PC-9 (cell line): ENCODE measurements at regions not wholly inside any gene's neighbourhood (a gene's known extent, or its start where the extent isn't known, plus 50 kb on each side); places are given as distances from the start of the nearest gene placed in this dataset.

Experiments used
- BruUV-seq: library from RNA; stranded (reverse); fragments of 400-500 nt; replicated peaks from 2 replicates; lab custom pipeline; 2021; lab: Mats Ljungman, UMichigan
- CTCF ChIA-PET: fragments of 300-600 bp; sonication (Branson Sonifier 250); formaldehyde crosslinking; loops from one replicate; lab custom pipeline; 2022; ENCODE audit warnings: antibody characterized with exemption; lab: Charles Lee
- POLR2A ChIA-PET: fragments of 300-600 bp; sonication (Branson Sonifier 250); formaldehyde crosslinking; loops from one replicate; lab custom pipeline; 2022; ENCODE audit warnings: antibody characterized with exemption; ENCODE audit not compliant: unreplicated experiment; lab: Charles Lee
- DNase-seq, 2 experiments: peaks; one replicate each; pipeline versions ENCODE4 v3.0.0 to v3.0.0-alpha.2; 2015 to 2022; ENCODE audit warnings: mixed read lengths in 1 of 2
- H2AFZ ChIP-seq: fragments of 200-600 bp; sonication (generic); 2 replicates; pipeline ENCODE4 v1.8.1; 2017; ENCODE audit warnings: antibody characterized with exemption
- H3F3A ChIP-seq: fragments of 200-600 bp; sonication (generic); 2 replicates; pipeline ENCODE4 v1.8.1; 2017; ENCODE audit warnings: antibody characterized with exemption, mild to moderate bottlenecking, low read depth; ENCODE audit not compliant: insufficient read depth
- H3K27ac ChIP-seq: fragments of 200-600 bp; sonication (generic); 2 replicates; pipeline ENCODE4 v1.6.1; 2016; ENCODE audit warnings: mixed run types
- H3K27me3 ChIP-seq: fragments of 200-600 bp; sonication (generic); 2 replicates; pipeline ENCODE4 v1.6.1; 2016; ENCODE audit warnings: low read depth, mixed run types; ENCODE audit not compliant: insufficient read depth
- H3K36me3 ChIP-seq: fragments of 200-600 bp; sonication (generic); 2 replicates; pipeline ENCODE4 v1.6.1; 2016; ENCODE audit warnings: low read depth, mixed run types
- H3K4me1 ChIP-seq: fragments of 200-600 bp; sonication (generic); replicated peaks from 2 replicates; pipeline ENCODE4 v1.6.1; 2016; ENCODE audit warnings: mixed run types; ENCODE audit not compliant: insufficient read depth
- H3K4me2 ChIP-seq: fragments of 200-600 bp; sonication (generic); 2 replicates; pipeline ENCODE4 v1.6.1; 2017; ENCODE audit warnings: mixed run types
- H3K4me3 ChIP-seq: fragments of 200-600 bp; sonication (generic); 2 replicates; pipeline ENCODE4 v1.6.1; 2016; ENCODE audit warnings: mixed run types
- H3K79me2 ChIP-seq: fragments of 200-600 bp; sonication (generic); 2 replicates; pipeline ENCODE4 v1.6.1; 2017; ENCODE audit warnings: low read depth, mixed run types
- H3K9me2 ChIP-seq: fragments of 200-600 bp; sonication (generic); 2 replicates; pipeline ENCODE4 v1.8.1; 2017; ENCODE audit warnings: mild to moderate bottlenecking; ENCODE audit not compliant: insufficient read depth
- H3K9me3 ChIP-seq: fragments of 200-600 bp; sonication (generic); 2 replicates; pipeline ENCODE4 v1.8.1; 2016; ENCODE audit warnings: low read depth; ENCODE audit not compliant: insufficient read depth
- H4K20me1 ChIP-seq: fragments of 200-600 bp; sonication (generic); 2 replicates; pipeline ENCODE4 v1.8.1; 2017; ENCODE audit not compliant: insufficient read depth
- CTCF ChIP-seq: fragments of 200-600 bp; sonication (generic); conservative IDR thresholded peaks from 2 replicates; pipeline ENCODE4 v1.6.1; 2017; ENCODE audit warnings: mixed run types, antibody characterized with exemption, mild to moderate bottlenecking, moderate library complexity
- EZH2 ChIP-seq: fragments of 200-600 bp; sonication (generic); IDR thresholded peaks from 2 replicates; pipeline ENCODE4 v1.8.0; 2017; ENCODE audit warnings: antibody characterized with exemption, low read depth
- intact Hi-C: fragments of 100-400 bp; cut with micrococcal nuclease; formaldehyde crosslinking; loops from one replicate; pipeline ENCODE4 v1.10.0; 2022; ENCODE audit not compliant: unreplicated experiment

- no peaks in the 10 kb centered on the region for H4K20me1 ChIP-seq
- no peaks in the 10 kb centered on the region for H3K9me2 ChIP-seq
- no peak for DNase-seq
- intact Hi-C loops = no loop called here
- POLR2A ChIA-PET = no interaction called here
- no peak overlapping the region for H2AFZ ChIP-seq
- no peak overlapping the region for H3K4me3 ChIP-seq
- H3F3A ChIP-seq = no peaks in the 10 kb centered on the region
- TF ChIP-seq EZH2 = no peak
- TF ChIP-seq CTCF = no peak
- H3K36me3 ChIP-seq = no peaks in the 10 kb centered on the region
- H3K27me3 ChIP-seq = no peaks in the 10 kb centered on the region
- no peak overlapping the region for H3K4me2 ChIP-seq
- H3K79me2 ChIP-seq = no peaks in the 10 kb centered on the region
- H3K27ac ChIP-seq = no peak overlapping the region
- CTCF ChIA-PET = no interaction called here
- H3K9me3 ChIP-seq = no peaks in the 10 kb centered on the region
- no peaks in the 10 kb centered on the region for H3K4me1 ChIP-seq
- no TSS peak for BruUV-seq
Observed at GRCh38 chr18:34386803-34387202, 162.1 kb upstream of the NOL4 start.

GRCh38 chr18:34397286-34397896, 172.7 kb upstream of the NOL4 start:
- Histone ChIP-seq H3K4me2 (no peak overlapping the region), H3F3A (no peaks in the 10 kb centered on the region), H2AFZ (no peak overlapping the region), H3K9me2 (no peaks in the 10 kb centered on the region), H3K4me1 (no peaks in the 10 kb centered on the region), H3K79me2 (no peaks in the 10 kb centered on the region), H3K27ac (no peak overlapping the region), H3K9me3 (no peaks in the 10 kb centered on the region), H3K36me3 (no peaks in the 10 kb centered on the region), H3K4me3 (no peak overlapping the region), H3K27me3 (no peaks in the 10 kb centered on the region), H4K20me1 (no peaks in the 10 kb centered on the region)
- no peak for TF ChIP-seq EZH2
- no peak for TF ChIP-seq CTCF
- ChIA-PET CTCF (no interaction called here), POLR2A (no interaction called here)
- DNase-seq = no peak
- intact Hi-C loops = no loop called here
- BruUV-seq = no TSS peak

- BruUV-seq = no TSS peak
- Histone ChIP-seq H3K9me2 (no peaks in the 10 kb centered on the region), H3K9me3 (no peaks in the 10 kb centered on the region), H3K27me3 (no peaks in the 10 kb centered on the region), H3F3A (no peaks in the 10 kb centered on the region), H3K4me1 (no peaks in the 10 kb centered on the region), H3K27ac (no peak overlapping the region), H4K20me1 (no peaks in the 10 kb centered on the region), H3K4me2 (no peak overlapping the region), H3K79me2 (no peaks in the 10 kb centered on the region), H2AFZ (no peak overlapping the region), H3K4me3 (no peak overlapping the region), H3K36me3 (no peaks in the 10 kb centered on the region)
- no peak for DNase-seq
- intact Hi-C loops = no loop called here
- TF ChIP-seq EZH2 = no peak
- no peak for TF ChIP-seq CTCF
- ChIA-PET CTCF (no interaction called here), POLR2A (no interaction called here)
Observed at GRCh38 chr18:34399892-34400291, 175.2 kb upstream of the NOL4 start.
